IPS DF 6.9 (cell line): ENCODE measurements at regions not wholly inside any gene's neighbourhood (a gene's known extent, or its start where the extent isn't known, plus 50 kb on each side); places are given as distances from the start of the nearest gene placed in this dataset.

Experiments
- DNase-seq: peaks from one replicate; pipeline ENCODE4 v3.0.0-alpha.2; 2013; ENCODE audit warnings: low read depth, low spot score
- H3K27ac ChIP-seq: one replicate; pipeline ENCODE4 v1.5.1; 2013; ENCODE audit warnings: low read length, control low read depth
- H3K27me3 ChIP-seq: 2 replicates; pipeline ENCODE4 v1.6.1; 2013; ENCODE audit warnings: mild to moderate bottlenecking, low read length; ENCODE audit not compliant: control insufficient read depth, insufficient read depth
- H3K36me3 ChIP-seq: 2 replicates; pipeline ENCODE4 v1.6.1; 2013; ENCODE audit warnings: low read length; ENCODE audit not compliant: control insufficient read depth, insufficient read depth
- H3K4me1 ChIP-seq: 2 replicates; pipeline ENCODE4 v1.6.1; 2013; ENCODE audit warnings: low read length; ENCODE audit not compliant: control insufficient read depth, insufficient read depth
- H3K4me3 ChIP-seq: 2 replicates; pipeline ENCODE4 v1.5.1; 2013; ENCODE audit warnings: mild to moderate bottlenecking, low read length
- H3K9me3 ChIP-seq: 2 replicates; pipeline ENCODE4 v1.6.1; 2013; ENCODE audit warnings: low read length, inconsistent platforms; ENCODE audit not compliant: control insufficient read depth, insufficient read depth
- WGBS: extraction: QIAGEN DNeasy Blood & Tissue Kit; methylation state at CpG from one replicate; pipeline ENCODE4 v1.1.7; 2013; ENCODE audit warnings: mixed read lengths, missing lambda C conversion rate; ENCODE audit not compliant: insufficient read length, insufficient coverage; 5-methylcytosine and 5-hydroxymethylcytosine counted together

GRCh38 chr11:119482521-119483011 is 59.6 kb upstream of the THY1 start:
- H3K4me3 ChIP-seq: no peak overlapping the region
- no peak overlapping the region for H3K27ac ChIP-seq
- DNase-seq: no peak
- H3K36me3 ChIP-seq: no peaks in the 10 kb centered on the region
- H3K27me3 ChIP-seq: no peaks in the 10 kb centered on the region
- H3K9me3 ChIP-seq: no peaks in the 10 kb centered on the region
- WGBS: no CpG with 5 or more reads among the region's 9 CpGs
- H3K4me1 ChIP-seq: 0 out of 2 replicates have a peak, but pooled peaks cover 2% of the 10 kb centered on the region

GRCh38 chr11:119481667-119482400 is 58.9 kb upstream of the THY1 start:
- no peak for DNase-seq
- WGBS: no CpG with 5 or more reads among the region's 22 CpGs
- no peaks in the 10 kb centered on the region for H3K36me3 ChIP-seq
- no peaks in the 10 kb centered on the region for H3K27me3 ChIP-seq
- no peaks in the 10 kb centered on the region for H3K9me3 ChIP-seq
- H3K4me3 ChIP-seq: no peak overlapping the region
- H3K27ac ChIP-seq: no peak overlapping the region
- 0 out of 2 replicates have a peak, but pooled peaks cover 2% of the 10 kb centered on the region for H3K4me1 ChIP-seq

GRCh38 chr11:119481021-119481666 is 58.2 kb upstream of the THY1 start:
- DNase-seq: no peak
- Histone ChIP-seq H3K36me3 (no peaks in the 10 kb centered on the region), H3K27me3 (no peaks in the 10 kb centered on the region), H3K4me3 (no peak overlapping the region), H3K9me3 (no peaks in the 10 kb centered on the region), H3K4me1 (0 out of 2 replicates have a peak, but pooled peaks cover 2% of the 10 kb centered on the region), H3K27ac (no peak overlapping the region)
- no CpG with 5 or more reads among the region's 31 CpGs for WGBS

- H3K27ac ChIP-seq: no peak overlapping the region
- DNase-seq: no peak
- no CpG with 5 or more reads among the region's 11 CpGs for WGBS
These were observed 57.5 kb upstream of the THY1 start for GRCh38 chr11:119480380-119481020.

GRCh38 chr11:119479685-119480275 is 56.8 kb upstream of the THY1 start:
- DNase-seq: no peak
- no CpG with 5 or more reads among the region's 6 CpGs for WGBS

More at GRCh38 chr11:119480380-119481020, 57.5 kb upstream of the THY1 start:
- Histone ChIP-seq H3K27me3 (no peaks in the 10 kb centered on the region), H3K4me1 (0 out of 2 replicates have a peak, but pooled peaks cover 2% of the 10 kb centered on the region), H3K36me3 (no peaks in the 10 kb centered on the region), H3K9me3 (no peaks in the 10 kb centered on the region), H3K4me3 (no peak overlapping the region)

GRCh38 chr11:119478711-119479285 is 55.8 kb upstream of the THY1 start:
- no CpG with 5 or more reads among the region's 4 CpGs for WGBS
- H3K27me3 ChIP-seq: no peaks in the 10 kb centered on the region
- no peak for DNase-seq
- no peaks in the 10 kb centered on the region for H3K9me3 ChIP-seq
- H3K4me1 ChIP-seq: 0 out of 2 replicates have a peak, but pooled peaks cover 2% of the 10 kb centered on the region
- H3K27ac ChIP-seq: no peak overlapping the region
- H3K36me3 ChIP-seq: no peaks in the 10 kb centered on the region
- H3K4me3 ChIP-seq: no peak overlapping the region

More at GRCh38 chr11:119479685-119480275, 56.8 kb upstream of the THY1 start:
- Histone ChIP-seq H3K9me3 (no peaks in the 10 kb centered on the region), H3K27ac (no peak overlapping the region), H3K4me1 (0 out of 2 replicates have a peak, but pooled peaks cover 2% of the 10 kb centered on the region), H3K4me3 (no peak overlapping the region), H3K36me3 (no peaks in the 10 kb centered on the region), H3K27me3 (no peaks in the 10 kb centered on the region)

- Histone ChIP-seq H3K27ac (no peak overlapping the region), H3K4me1 (0 out of 2 replicates have a peak, but pooled peaks cover under 1% of the 10 kb centered on the region), H3K9me3 (no peaks in the 10 kb centered on the region), H3K36me3 (no peaks in the 10 kb centered on the region), H3K27me3 (no peaks in the 10 kb centered on the region), H3K4me3 (no peak overlapping the region)
- no CpG with 5 or more reads among the region's 10 CpGs for WGBS
- DNase-seq: no peak
These were observed 53.8 kb upstream of the THY1 start for GRCh38 chr11:119476666-119477331.

DNA sequence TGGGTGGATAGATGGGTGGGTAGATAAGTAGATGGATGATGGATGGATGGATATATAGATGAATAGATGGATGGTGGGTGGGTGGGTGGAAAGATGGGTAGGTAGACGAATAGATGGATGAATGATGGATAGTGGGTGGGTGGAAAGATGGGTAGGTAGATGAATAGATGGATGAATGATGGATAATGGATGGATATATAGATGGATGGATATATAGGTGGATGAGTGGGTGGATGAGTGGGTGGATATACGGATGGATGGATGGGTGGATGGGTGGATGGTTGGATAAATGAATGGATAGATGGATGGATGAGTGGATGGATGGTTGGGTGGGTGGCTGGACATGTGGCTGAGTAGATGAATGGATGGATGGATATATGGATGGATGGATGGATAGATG is 53.1 kb upstream of the THY1 start:
- Histone ChIP-seq H3K27me3 (no peaks in the 10 kb centered on the region), H3K27ac (no peak overlapping the region), H3K36me3 (no peaks in the 10 kb centered on the region), H3K4me3 (no peak overlapping the region), H3K4me1 (no peaks in the 10 kb centered on the region), H3K9me3 (no peaks in the 10 kb centered on the region)
- no peak for DNase-seq
- 100% methylated on average over 2 of the region's 2 CpGs for WGBS

DNA sequence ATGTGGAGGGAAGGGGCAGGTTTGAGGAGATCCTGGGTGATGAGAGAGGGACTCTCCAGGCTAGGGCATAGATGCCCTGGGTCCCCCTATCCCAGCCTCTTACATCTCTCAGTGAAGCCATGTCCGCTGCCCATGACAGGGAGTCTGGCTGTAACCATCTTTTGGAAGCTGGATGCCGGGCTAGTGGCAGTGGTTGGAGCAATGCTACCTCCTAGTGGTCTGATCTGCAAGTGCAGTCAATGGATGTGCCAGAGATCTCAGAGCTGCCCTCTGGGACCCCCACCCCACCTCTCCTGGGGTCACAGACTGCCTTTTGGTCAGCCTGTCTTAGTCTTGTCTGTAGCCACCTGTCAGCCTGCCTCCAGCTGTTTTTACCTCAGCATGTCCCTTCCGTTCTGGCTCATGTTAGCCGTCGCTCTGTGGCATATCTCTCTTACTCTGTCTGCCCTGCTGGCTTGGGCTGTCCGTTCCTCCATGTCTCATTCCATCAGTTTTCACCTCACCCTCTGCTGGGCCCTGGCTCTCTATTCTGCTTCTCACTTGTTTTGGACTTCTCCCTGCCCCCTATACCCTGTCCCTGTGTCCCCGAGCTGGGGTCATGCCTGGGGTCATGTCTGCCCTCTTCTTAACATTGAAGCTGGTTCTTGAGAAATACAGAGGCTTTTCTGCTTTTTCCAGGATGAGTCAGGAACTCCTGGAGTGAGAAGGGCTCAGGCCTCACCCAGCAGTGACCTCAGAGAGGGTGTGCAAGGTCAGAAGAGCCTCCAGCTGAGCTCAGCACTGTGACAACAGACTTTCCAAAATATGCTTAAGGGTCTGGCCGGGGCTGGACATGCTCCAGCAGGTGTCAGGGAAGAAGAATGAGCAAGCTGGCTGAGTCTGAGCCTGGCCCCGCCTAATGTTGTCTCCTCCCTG is 52.0 kb upstream of the THY1 start:
- no peaks in the 10 kb centered on the region for H3K9me3 ChIP-seq
- no peaks in the 10 kb centered on the region for H3K4me1 ChIP-seq
- no peaks in the 10 kb centered on the region for H3K36me3 ChIP-seq
- no peak overlapping the region for H3K27ac ChIP-seq
- DNase-seq: peak; percentile 70
- H3K4me3 ChIP-seq: no peak overlapping the region
- WGBS: no CpG with 5 or more reads among the region's 9 CpGs
- H3K27me3 ChIP-seq: no peaks in the 10 kb centered on the region
